Kidney epithelial cell (primary cell): ENCODE measurements at regions not wholly inside any gene's neighbourhood (a gene's known extent, or its start where the extent isn't known, plus 50 kb on each side); places are given as distances from the start of the nearest gene placed in this dataset.

Experiments
- DNase-seq: peaks from one replicate; pipeline ENCODE4 v3.0.0-alpha.2; 2010; ENCODE audit warnings: low read depth
- H3K27me3 ChIP-seq: 2 replicates; pipeline ENCODE4 v1.6.0; 2011; ENCODE audit warnings: low read length; ENCODE audit not compliant: control insufficient read depth, insufficient read depth
- H3K36me3 ChIP-seq: 2 replicates; pipeline ENCODE4 v1.5.1; 2011; ENCODE audit warnings: low read length; ENCODE audit not compliant: control insufficient read depth, insufficient read depth
- H3K4me3 ChIP-seq: 2 replicates; pipeline ENCODE4 v1.5.1; 2011; ENCODE audit warnings: low read depth, mild to moderate bottlenecking, control low read depth, low read length
- TF ChIP-seq, protein P1 (sequence below): IDR thresholded peaks from 2 replicates; pipeline ENCODE4 v1.5.1; 2011; ENCODE audit warnings: mild to moderate bottlenecking, moderate library complexity, low read length, control low read depth, inconsistent platforms; ENCODE audit not compliant: insufficient read depth, poor library complexity, severe bottlenecking

DNA sequence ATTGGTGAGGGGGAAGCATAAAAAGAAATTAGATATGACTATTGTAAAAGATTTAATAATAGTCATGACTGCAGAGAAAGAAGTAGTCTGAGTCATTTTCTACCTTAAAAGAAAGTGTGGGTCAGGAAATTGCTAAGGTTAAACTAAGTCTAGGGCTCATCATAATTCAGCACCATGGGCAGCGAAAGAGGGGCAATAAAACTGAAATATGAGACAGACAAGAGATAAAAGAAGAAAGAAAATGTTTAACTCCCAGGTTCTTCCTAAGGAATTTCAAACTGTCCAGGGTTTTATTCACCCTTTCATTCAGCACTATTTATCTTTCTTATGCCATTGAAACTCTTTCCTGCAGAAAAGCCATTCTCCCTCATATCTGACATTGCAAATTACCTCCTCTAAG, 114.4 kb upstream of the API5 start:
- DNase-seq = no peak
- TF ChIP-seq, protein P1, sequence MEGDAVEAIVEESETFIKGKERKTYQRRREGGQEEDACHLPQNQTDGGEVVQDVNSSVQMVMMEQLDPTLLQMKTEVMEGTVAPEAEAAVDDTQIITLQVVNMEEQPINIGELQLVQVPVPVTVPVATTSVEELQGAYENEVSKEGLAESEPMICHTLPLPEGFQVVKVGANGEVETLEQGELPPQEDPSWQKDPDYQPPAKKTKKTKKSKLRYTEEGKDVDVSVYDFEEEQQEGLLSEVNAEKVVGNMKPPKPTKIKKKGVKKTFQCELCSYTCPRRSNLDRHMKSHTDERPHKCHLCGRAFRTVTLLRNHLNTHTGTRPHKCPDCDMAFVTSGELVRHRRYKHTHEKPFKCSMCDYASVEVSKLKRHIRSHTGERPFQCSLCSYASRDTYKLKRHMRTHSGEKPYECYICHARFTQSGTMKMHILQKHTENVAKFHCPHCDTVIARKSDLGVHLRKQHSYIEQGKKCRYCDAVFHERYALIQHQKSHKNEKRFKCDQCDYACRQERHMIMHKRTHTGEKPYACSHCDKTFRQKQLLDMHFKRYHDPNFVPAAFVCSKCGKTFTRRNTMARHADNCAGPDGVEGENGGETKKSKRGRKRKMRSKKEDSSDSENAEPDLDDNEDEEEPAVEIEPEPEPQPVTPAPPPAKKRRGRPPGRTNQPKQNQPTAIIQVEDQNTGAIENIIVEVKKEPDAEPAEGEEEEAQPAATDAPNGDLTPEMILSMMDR = no peak
- Histone ChIP-seq H3K36me3 (no peaks in the 10 kb centered on the region), H3K4me3 (no peak overlapping the region), H3K27me3 (no peaks in the 10 kb centered on the region)

- DNase-seq = no peak
- TF ChIP-seq, protein P1 = no peak
- no peak overlapping the region for H3K4me3 ChIP-seq
- H3K36me3 ChIP-seq = no peaks in the 10 kb centered on the region
- H3K27me3 ChIP-seq = no peaks in the 10 kb centered on the region
Measured at GRCh38 chr11:43200031-43200430, 111.8 kb upstream of the API5 start.

- DNase-seq = no peak
- Histone ChIP-seq H3K27me3 (no peaks in the 10 kb centered on the region), H3K36me3 (no peaks in the 10 kb centered on the region), H3K4me3 (no peak overlapping the region)
- TF ChIP-seq, protein P1 = no peak
Measured at GRCh38 chr11:43212279-43212678, 99.5 kb upstream of the API5 start.

- TF ChIP-seq, protein P1 = no peak
- Histone ChIP-seq H3K4me3 (no peak overlapping the region), H3K27me3 (no peaks in the 10 kb centered on the region), H3K36me3 (no peaks in the 10 kb centered on the region)
- no peak for DNase-seq
Measured at GRCh38 chr11:43214471-43214870, 97.3 kb upstream of the API5 start.

DNA sequence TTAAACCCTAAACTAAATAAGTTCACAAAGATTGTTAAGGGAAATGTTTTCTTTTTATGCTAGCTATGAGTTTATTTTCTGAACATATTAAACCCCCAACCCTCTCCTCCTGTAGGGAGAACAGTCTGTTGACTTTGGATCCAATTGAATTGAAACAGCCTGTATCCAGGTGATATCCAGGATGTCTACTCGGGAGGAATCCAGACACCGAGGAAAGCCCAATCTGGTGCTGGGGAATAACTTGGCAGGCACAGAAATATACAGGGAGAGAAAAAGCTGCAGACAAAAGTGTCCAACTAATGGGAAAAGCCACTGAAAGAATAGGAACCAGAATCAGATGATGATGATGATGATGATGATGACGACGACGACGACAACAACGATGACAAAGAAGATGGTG, 93.9 kb upstream of the API5 start:
- no peaks in the 10 kb centered on the region for H3K36me3 ChIP-seq
- H3K4me3 ChIP-seq = no peak overlapping the region
- TF ChIP-seq, protein P1 = no peak
- no peaks in the 10 kb centered on the region for H3K27me3 ChIP-seq
- no peak for DNase-seq

DNA sequence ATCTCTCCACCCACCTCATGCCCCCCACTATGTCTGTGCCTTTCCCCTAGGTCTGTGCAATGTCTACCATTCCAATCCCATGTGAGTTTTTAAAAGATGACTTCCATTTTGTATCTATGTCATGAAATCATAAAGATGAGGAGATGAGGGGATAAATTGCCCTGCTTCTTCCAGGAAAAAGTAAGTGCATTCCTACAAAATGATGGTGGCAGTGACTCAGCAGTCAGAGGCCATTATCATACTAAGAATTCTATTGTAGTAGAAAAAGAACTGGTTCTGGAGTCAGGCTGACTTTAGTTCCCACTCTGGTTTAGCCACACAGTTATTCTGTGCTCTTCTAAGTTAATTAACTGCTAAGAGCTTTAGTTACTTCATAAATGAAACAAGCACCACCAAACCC, 89.6 kb upstream of the API5 start:
- H3K27me3 ChIP-seq = no peaks in the 10 kb centered on the region
- TF ChIP-seq, protein P1 = no peak
- H3K36me3 ChIP-seq = no peaks in the 10 kb centered on the region
- DNase-seq = no peak
- no peak overlapping the region for H3K4me3 ChIP-seq
